Omental fat pad (tissue), 3 donors: ENCODE measurements at regions not wholly inside any gene's neighbourhood (a gene's known extent, or its start where the extent isn't known, plus 50 kb on each side); places are given as distances from the start of the nearest gene placed in this dataset.

Experiments used
- ATAC-seq: fragments of 150-250 bp; one replicate; pipeline ENCODE4 v1.9.1; 2016; ENCODE audit warnings: mild to moderate bottlenecking, moderate library complexity; ENCODE audit not compliant: low FRiP score
- DNase-seq: peaks from one replicate; pipeline ENCODE4 v3.0.0-alpha.2; 2019; ENCODE audit warnings: low spot score
- TF ChIP-seq, protein P1 (sequence below), 3 donors: fragments of 450-650 bp; IDR thresholded peaks; one replicate each; pipeline ENCODE4 v1.5.1; 2016 to 2017; ENCODE audit warnings: antibody characterized with exemption in 3 of 3, mild to moderate bottlenecking in 3 of 3, moderate library complexity in 2 of 3

DNA sequence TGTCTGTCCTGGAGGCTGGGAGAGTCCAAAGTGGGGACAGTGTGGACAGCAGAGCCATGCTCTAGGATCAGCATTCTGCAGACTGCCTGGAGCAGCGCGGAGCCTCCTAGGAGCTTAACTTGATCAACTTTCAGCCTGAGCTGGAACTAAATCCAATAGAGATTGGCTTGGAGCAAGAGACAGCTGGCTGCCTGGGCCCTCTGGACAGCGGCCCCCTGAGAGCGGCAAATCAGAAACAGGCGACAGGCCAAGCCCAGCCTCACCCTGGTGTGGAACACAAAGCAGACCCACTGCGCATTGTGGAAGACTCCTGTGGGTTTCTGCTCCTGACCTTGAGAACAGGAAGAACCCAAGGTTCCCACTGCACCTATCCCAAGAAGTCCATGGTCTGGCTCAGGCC, 462.2 kb downstream of the TSHZ3 start:
- no peak for ATAC-seq
- no peak for DNase-seq
- TF ChIP-seq, protein P1, sequence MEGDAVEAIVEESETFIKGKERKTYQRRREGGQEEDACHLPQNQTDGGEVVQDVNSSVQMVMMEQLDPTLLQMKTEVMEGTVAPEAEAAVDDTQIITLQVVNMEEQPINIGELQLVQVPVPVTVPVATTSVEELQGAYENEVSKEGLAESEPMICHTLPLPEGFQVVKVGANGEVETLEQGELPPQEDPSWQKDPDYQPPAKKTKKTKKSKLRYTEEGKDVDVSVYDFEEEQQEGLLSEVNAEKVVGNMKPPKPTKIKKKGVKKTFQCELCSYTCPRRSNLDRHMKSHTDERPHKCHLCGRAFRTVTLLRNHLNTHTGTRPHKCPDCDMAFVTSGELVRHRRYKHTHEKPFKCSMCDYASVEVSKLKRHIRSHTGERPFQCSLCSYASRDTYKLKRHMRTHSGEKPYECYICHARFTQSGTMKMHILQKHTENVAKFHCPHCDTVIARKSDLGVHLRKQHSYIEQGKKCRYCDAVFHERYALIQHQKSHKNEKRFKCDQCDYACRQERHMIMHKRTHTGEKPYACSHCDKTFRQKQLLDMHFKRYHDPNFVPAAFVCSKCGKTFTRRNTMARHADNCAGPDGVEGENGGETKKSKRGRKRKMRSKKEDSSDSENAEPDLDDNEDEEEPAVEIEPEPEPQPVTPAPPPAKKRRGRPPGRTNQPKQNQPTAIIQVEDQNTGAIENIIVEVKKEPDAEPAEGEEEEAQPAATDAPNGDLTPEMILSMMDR (IDR thresholded peaks at IDR 0.05): no peak

DNA sequence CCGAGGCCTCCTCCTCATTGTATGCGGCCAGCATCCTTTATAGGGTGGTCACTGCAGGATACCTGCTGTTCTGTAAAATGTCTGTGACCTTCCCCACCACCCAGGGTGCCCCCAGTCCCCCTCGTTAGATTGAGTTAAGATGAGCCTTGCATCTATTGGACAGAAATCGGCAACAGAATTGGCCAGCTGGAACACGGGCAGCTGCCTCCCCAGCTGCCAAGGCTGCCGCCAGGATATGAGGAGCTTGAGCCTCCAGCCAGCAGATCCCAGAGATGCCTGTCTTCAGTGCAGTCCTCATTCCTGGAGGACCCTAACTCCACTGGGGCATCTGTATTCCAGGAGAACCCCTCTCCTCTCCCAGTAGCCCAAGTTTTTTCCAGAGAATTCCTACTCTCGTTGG, 463.0 kb downstream of the TSHZ3 start:
- TF ChIP-seq, protein P1 (IDR thresholded peaks at IDR 0.05): no peak
- ATAC-seq: no peak

DNA sequence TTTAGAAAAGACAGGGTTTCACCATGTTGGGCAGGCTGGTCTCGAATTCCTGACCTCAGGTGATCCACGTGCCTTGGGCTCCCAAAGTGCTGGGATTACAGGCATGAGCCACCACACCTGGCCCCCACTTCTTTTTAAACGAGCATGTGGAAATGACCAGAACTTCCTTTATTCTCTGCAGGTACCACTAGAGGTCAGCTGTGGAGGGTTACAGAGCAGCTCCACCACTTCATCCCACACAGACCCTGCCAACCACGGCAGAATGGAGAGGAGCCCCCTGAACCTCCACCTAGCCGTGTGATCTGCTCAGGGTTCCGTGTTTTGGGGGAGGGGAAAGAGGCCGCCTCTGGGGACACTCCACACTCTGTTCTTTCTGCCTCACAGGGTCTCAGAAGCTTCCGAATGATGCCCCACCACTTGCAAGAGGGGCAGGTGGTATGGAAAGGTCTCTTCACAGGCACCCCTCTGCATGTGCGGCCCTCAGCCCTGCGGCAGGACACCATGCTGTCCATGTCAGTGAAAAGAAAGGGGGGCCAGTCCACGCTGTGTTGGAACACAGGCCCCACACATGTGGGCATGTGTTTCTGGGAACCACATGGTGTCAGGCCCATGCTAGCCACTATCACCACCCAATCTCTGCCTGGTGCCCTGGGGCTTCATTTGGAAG, 465.0 kb downstream of the TSHZ3 start:
- TF ChIP-seq, protein P1 (IDR thresholded peaks at IDR 0.05): no peak
- DNase-seq: no peak
- ATAC-seq: no peak

More for the DNA sequence above, 463.0 kb downstream of the TSHZ3 start:
- no peak for DNase-seq

GRCh38 chr19:30883071-30883470, 466.2 kb downstream of the TSHZ3 start:
- DNase-seq (no peak), ATAC-seq (no peak)
- TF ChIP-seq, protein P1 (IDR thresholded peaks at IDR 0.05): no peak

DNA sequence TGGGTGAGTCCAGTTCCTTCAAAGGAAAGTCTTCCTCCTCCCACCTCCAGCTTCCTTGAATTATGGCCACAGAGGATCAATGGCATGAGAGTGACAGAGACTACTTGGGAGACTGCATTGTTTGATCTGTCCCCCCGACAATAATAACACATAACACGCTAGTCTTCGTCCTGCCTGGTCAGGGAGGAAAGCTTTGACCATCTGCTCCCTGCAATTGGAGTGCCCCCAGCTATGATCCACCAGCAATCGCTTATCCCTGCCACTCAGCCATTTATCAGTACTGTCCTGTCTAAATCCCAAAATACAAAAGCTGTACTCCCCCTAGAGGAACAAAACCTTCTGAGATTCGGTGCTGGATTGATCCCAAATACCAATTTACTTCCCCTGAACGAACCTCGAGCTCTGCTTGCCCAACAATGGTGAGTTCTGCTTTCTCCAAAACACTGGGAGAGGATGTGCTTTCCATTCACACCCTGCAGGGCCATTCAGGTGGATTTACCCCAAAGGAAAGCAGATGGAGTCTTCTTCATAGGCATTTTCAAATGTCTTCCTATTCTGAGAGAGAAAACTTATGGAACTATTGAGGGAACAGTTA, 466.7 kb downstream of the TSHZ3 start:
- DNase-seq: no peak
- TF ChIP-seq, protein P1 (IDR thresholded peaks at IDR 0.05): no peak

DNA sequence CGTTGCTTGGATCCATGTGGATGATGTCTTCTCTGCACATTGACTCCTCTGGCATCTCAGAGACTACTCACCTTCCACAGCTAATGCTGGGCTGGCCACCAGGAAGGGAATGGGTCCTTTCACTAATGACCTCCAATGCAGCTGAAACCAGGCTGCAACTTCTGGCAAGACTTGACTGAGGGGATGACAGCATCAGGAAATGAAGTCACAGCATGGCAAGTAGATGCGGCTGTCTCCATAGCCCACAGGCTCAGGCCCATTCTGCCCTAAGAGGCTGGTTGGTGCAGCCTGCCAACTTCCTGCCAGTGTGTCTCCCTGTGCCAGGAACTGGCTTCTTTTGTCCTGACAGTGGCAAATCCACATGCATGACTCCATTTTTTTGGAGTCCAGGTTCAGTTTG, 467.3 kb downstream of the TSHZ3 start:
- TF ChIP-seq, protein P1 (IDR thresholded peaks at IDR 0.05): no peak
- ATAC-seq (no peak), DNase-seq (no peak)

More for the DNA sequence above, 466.7 kb downstream of the TSHZ3 start:
- no peak for ATAC-seq

GRCh38 chr19:30881281-30881680, 468.0 kb downstream of the TSHZ3 start:
- ATAC-seq: no peak
- TF ChIP-seq, protein P1 (IDR thresholded peaks at IDR 0.05): no peak
- DNase-seq: no peak
